Large intestine (tissue), 3 donors: ENCODE measurements at regions not wholly inside any gene's neighbourhood (a gene's known extent, or its start where the extent isn't known, plus 50 kb on each side); places are given as distances from the start of the nearest gene placed in this dataset.
A peak's percentile ranks its signal among the peaks of the same experiment; 100 is the strongest.

Source experiments
- DNase-seq, 2 donors: peaks; one replicate each; pipeline versions ENCODE4 v3.0.0 to v3.0.0-alpha.2; 2013
- H3K27ac ChIP-seq: one replicate; pipeline ENCODE4 v1.5.1; 2013; ENCODE audit warnings: low read length
- H3K27me3 ChIP-seq: 2 replicates; pipeline ENCODE4 v1.6.1; 2013; ENCODE audit warnings: low read length; ENCODE audit not compliant: control insufficient read depth, insufficient read depth
- H3K36me3 ChIP-seq: 2 replicates; pipeline ENCODE4 v1.6.1; 2013; ENCODE audit warnings: low read length; ENCODE audit not compliant: control insufficient read depth, insufficient read depth
- H3K4me1 ChIP-seq: one replicate; pipeline ENCODE4 v1.6.1; 2013; ENCODE audit warnings: low read length; ENCODE audit not compliant: control insufficient read depth, insufficient read depth
- H3K4me3 ChIP-seq: one replicate; pipeline ENCODE4 v1.5.1; 2013; ENCODE audit warnings: low read length
- H3K9me3 ChIP-seq: one replicate; pipeline ENCODE4 v1.6.1; 2013; ENCODE audit warnings: mild to moderate bottlenecking, low read depth, low read length, moderate library complexity; ENCODE audit not compliant: control insufficient read depth
- WGBS: methylation state at CpG from one replicate; pipeline ENCODE4 v1.1.5; 2013; ENCODE audit warnings: low lambda C conversion rate; ENCODE audit not compliant: insufficient coverage; 5-methylcytosine and 5-hydroxymethylcytosine counted together

DNA sequence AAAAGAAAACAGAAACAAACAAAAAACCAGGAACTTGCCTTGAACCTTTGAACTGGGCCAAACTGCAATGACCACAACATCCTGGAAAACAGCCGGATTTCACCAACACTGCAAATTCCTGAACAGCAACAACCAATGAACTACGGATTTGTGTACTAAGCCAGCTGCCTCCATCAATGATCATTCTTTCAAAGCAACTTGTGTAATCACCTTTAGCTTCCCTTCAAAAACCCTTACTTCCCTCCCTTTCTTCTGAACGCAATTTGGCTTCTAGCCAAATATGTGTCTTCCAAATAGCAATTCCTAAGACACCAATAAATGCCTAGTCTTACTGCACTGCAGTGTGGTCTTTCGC is 98.5 kb upstream of the FAM47C start:
- no CpG with 5 or more reads among the region's 4 CpGs for WGBS
- H3K27ac ChIP-seq: no peak overlapping the region
- H3K9me3 ChIP-seq: no peaks in the 10 kb centered on the region
- no peaks in the 10 kb centered on the region for H3K27me3 ChIP-seq
- no peaks in the 10 kb centered on the region for H3K4me1 ChIP-seq
- no peak for DNase-seq
- no peaks in the 10 kb centered on the region for H3K36me3 ChIP-seq
- H3K4me3 ChIP-seq: no peak overlapping the region

DNA sequence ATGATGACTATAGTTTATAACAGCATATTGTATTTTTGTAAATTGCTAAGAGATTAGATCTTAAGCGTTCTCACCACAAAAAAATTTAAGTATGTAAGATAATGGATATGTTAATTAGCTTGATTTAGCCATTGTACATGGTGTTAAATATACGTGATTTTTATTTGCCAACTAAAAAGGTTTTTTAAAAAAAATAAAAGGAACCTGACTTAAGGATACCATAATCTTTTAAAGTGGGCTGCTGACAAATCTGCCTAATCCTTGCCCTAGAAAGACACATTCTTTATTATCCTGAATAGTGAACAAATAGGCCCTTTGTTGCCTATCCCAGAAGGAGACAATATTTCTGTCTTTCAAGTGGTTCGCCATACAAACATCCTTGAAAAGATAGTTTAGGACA is 94.6 kb upstream of the FAM47C start:
- DNase-seq: no peak
- H3K27me3 ChIP-seq: no peaks in the 10 kb centered on the region
- H3K27ac ChIP-seq: no peak overlapping the region
- 93% methylated on average over 2 of the region's 3 CpGs for WGBS
- H3K4me3 ChIP-seq: no peak overlapping the region
- no peaks in the 10 kb centered on the region for H3K9me3 ChIP-seq
- H3K36me3 ChIP-seq: no peaks in the 10 kb centered on the region
- no peaks in the 10 kb centered on the region for H3K4me1 ChIP-seq

DNA sequence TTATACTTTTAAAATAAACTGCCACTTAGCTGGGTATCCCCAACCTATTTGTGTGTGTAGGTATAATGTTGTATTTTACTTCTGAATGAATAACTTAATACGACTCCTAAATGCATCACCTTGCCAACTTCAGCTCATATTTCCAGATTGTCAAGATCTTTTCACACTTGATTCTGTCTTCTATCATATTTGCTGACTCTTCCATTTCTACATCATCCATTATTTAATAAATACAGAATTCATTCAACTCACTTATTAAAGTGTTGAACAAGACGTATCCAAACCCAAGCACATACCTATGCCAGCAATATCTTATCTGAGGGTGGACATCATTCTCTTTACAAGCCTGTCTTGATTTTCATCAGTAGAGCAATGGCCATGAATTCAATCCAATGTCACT is 91.2 kb upstream of the FAM47C start:
- H3K4me3 ChIP-seq: no peak overlapping the region
- no peak for DNase-seq
- no CpG with 5 or more reads among the region's 2 CpGs for WGBS
- no peaks in the 10 kb centered on the region for H3K27me3 ChIP-seq
- no peaks in the 10 kb centered on the region for H3K9me3 ChIP-seq
- H3K36me3 ChIP-seq: no peaks in the 10 kb centered on the region
- no peak overlapping the region for H3K27ac ChIP-seq
- no peaks in the 10 kb centered on the region for H3K4me1 ChIP-seq

GRCh38 chrX:36927712-36928111 is 80.5 kb upstream of the FAM47C start:
- H3K36me3 ChIP-seq: no peaks in the 10 kb centered on the region
- DNase-seq: no peak
- H3K4me3 ChIP-seq: no peak overlapping the region
- no CpG with 5 or more reads among the region's 1 CpG for WGBS
- no peaks in the 10 kb centered on the region for H3K27me3 ChIP-seq
- H3K4me1 ChIP-seq: no peaks in the 10 kb centered on the region
- no peaks in the 10 kb centered on the region for H3K9me3 ChIP-seq
- H3K27ac ChIP-seq: no peak overlapping the region

DNA sequence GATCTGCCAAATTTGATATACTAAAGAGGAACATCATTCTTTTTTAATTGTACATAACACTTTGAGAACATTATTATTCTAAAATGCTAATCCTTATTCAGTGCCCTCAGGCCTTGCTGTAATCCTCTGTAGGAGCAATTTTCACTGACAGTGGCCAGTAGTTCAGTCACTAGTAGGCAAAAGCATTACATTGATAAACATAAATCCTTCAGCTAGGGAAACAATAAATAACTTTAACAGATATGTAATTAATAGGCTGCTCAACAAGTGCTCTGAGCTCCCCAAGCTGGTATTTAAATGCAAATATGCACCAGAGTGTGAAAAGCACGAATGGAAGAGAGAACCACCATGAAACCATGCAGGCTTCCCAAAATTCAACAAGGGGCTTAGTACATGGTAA is 77.7 kb upstream of the FAM47C start:
- no peak overlapping the region for H3K27ac ChIP-seq
- WGBS: no CpG with 5 or more reads among the region's 1 CpG

GRCh38 chrX:36947214-36947613 is 61.0 kb upstream of the FAM47C start:
- Histone ChIP-seq H3K4me3 (no peak overlapping the region), H3K9me3 (no peaks in the 10 kb centered on the region), H3K27me3 (no peaks in the 10 kb centered on the region), H3K36me3 (no peaks in the 10 kb centered on the region), H3K4me1 (no peaks in the 10 kb centered on the region), H3K27ac (no peak overlapping the region)
- WGBS: no CpG with 5 or more reads among the region's 5 CpGs
- DNase-seq: no peak

More for the DNA sequence above, 77.7 kb upstream of the FAM47C start:
- Histone ChIP-seq H3K36me3 (no peaks in the 10 kb centered on the region), H3K9me3 (no peaks in the 10 kb centered on the region), H3K4me1 (no peaks in the 10 kb centered on the region), H3K27me3 (no peaks in the 10 kb centered on the region), H3K4me3 (no peak overlapping the region)
- no peak for DNase-seq

DNA sequence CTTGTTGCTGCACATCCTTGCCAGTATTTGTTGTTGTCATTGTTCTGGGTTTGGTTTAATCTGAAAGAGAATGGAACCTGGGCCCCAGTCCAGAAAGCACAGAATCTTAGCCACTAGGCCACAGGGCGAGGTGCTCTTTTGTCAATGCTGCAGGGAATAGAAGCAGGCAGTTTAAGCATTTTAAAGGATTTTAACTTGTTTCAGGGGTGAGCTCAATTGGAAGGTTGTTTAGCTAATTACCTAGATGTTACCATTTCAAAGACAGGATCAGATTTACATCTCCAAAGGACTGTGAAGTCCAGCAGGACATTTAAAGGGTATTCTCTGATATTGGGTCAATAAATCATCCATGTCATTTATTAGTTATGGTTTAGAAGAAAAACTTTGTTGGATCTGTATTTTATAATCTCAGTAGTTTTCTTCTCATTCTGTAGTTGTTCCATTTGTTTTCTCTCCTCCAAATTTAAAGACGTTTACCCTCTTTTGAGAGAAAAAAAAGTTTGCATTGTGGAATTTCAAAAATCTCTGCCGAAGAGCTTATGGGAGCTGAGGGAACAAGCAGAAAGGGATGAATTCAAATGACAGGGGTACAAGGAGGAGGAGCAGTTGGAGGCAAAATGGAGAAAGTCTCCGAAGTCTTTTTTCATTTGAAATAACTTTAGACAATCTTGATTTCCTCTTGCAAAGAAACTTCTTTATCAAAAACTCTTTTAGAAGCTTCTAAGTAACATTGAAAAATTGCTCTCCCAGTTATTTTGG is 57.5 kb upstream of the FAM47C start:
- Histone ChIP-seq H3K9me3 (no peaks in the 10 kb centered on the region), H3K4me1 (no peaks in the 10 kb centered on the region), H3K27me3 (no peaks in the 10 kb centered on the region), H3K4me3 (no peak overlapping the region), H3K27ac (no peak overlapping the region), H3K36me3 (no peaks in the 10 kb centered on the region)
- no CpG with 5 or more reads among the region's 4 CpGs for WGBS
- no peak for DNase-seq

- Histone ChIP-seq H3K9me3 (peaks cover 2% of the 10 kb centered on the region), H3K27me3 (peaks cover 15% of the 10 kb centered on the region), H3K27ac (no peak overlapping the region), H3K4me3 (no peak overlapping the region), H3K36me3 (no peaks in the 10 kb centered on the region), H3K4me1 (no peaks in the 10 kb centered on the region)
- DNase-seq: peak in 1 of 2 donors; percentile 8
- WGBS: no CpG with 5 or more reads among the region's 91 CpGs
These were observed 50.5 kb upstream of the FAM47C start for GRCh38 chrX:36957425-36958328.
